C4-2B (cell line): ENCODE measurements at regions not wholly inside any gene's neighbourhood (a gene's known extent, or its start where the extent isn't known, plus 50 kb on each side); places are given as distances from the start of the nearest gene placed in this dataset.
"Not testable (repeated sequence)": the region's sequence is repeated elsewhere in the genome, so short reads cannot be mapped to it uniquely, and the experiment has no call there.

Experiments
- ZFX ChIP-seq: fragments of 450-650 bp; IDR thresholded peaks from 2 replicates; pipeline ENCODE4 v1.6.1; 2017
- TF ChIP-seq, protein P1 (sequence below): fragments of 450-650 bp; conservative IDR thresholded peaks from 2 replicates; pipeline ENCODE4 v1.5.1; 2017; ENCODE audit warnings: mild to moderate bottlenecking

DNA sequence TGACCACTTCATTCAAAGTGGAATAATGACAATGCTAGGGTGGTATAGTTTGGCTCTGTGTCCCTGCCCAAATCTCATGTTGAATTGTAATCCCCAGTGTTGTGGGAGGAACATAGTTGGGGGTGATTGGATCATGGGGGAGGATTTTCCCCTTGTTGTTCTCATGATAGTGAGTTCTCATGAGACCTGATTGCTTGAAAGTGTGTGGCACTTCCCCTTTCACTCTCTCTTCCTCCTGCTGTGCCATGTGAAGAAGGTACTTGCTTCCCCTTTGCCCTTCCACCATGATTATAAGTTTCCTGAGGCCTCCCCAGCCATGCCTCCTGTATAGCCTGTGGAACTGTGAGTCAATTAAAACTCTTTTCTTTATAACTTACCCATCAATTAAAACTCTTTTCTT is 348.3 kb upstream of the CD180 start:
- TF ChIP-seq, protein P1, sequence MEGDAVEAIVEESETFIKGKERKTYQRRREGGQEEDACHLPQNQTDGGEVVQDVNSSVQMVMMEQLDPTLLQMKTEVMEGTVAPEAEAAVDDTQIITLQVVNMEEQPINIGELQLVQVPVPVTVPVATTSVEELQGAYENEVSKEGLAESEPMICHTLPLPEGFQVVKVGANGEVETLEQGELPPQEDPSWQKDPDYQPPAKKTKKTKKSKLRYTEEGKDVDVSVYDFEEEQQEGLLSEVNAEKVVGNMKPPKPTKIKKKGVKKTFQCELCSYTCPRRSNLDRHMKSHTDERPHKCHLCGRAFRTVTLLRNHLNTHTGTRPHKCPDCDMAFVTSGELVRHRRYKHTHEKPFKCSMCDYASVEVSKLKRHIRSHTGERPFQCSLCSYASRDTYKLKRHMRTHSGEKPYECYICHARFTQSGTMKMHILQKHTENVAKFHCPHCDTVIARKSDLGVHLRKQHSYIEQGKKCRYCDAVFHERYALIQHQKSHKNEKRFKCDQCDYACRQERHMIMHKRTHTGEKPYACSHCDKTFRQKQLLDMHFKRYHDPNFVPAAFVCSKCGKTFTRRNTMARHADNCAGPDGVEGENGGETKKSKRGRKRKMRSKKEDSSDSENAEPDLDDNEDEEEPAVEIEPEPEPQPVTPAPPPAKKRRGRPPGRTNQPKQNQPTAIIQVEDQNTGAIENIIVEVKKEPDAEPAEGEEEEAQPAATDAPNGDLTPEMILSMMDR: not testable (repeated sequence)
- not testable (repeated sequence) for TF ChIP-seq ZFX
